Skin of body (tissue), 1 donor: ENCODE measurements at regions not wholly inside any gene's neighbourhood (a gene's known extent, or its start where the extent isn't known, plus 50 kb on each side); places are given as distances from the start of the nearest gene placed in this dataset.

Experiments
- DNase-seq: peaks from one replicate; lab custom pipeline; 2025; lab: John Stamatoyannopoulos, UW

- peak; percentile 68 for DNase-seq
Measured at GRCh38 chr2:13093416-13093991, 376.8 kb downstream of the TRIB2 start.

DNA sequence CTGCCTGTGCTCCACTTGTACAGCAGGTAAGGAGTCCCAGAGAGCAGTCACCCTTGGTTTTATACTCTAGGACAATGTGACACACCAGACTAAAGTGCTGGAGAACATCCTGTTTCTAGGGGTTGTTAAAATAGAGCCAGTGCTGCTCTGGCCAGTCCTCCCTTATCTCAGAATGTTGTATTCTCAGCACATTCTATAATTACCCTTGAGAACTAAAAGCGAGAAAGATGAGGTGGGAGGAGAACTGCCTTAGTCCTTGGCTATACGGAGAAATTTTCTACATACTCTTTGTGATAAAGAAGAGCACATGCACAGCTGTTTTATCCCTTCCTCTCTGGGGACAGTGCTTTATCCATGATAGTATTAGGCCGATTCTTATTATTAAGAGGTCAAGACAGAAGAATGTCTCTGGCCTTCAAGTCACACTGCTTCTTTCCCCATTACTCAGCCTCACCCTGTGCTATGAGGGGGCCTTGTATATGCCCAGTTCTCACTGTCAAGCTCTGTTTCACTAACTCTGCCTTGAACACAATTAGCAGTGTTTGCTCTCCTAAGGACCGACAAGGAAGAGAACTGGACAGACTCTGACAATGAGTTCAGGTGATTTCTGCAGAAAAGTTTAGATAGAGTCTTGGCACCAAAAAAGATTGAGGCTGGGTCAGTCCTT is 385.8 kb downstream of the TRIB2 start:
- no peak for DNase-seq

- DNase-seq = no peak
Measured at GRCh38 chr2:13103151-13103550, 386.4 kb downstream of the TRIB2 start.

- DNase-seq = no peak
Measured at GRCh38 chr2:13103778-13104493, 387.2 kb downstream of the TRIB2 start.

DNA sequence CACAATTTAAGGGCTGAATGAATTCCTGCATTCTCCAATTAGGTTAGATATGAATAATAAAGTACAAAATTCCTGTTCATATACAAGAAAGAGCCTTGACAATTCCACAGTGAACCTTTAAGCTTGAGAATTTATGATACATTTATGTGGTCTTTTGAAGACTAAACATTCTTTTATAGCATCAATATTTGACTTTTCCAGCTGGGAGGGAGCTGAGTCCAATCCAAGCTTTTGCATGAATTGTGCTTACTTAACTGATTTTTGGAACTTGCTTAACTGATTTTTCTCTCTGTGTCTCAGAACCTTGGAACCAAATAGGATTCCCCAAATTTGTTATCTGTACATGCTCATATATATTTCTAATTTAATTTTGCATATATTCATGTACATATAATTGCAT is 388.0 kb downstream of the TRIB2 start:
- no peak for DNase-seq

GRCh38 chr2:13106302-13106701 is 389.6 kb downstream of the TRIB2 start:
- DNase-seq = no peak

GRCh38 chr2:13109516-13109915 is 392.8 kb downstream of the TRIB2 start:
- no peak for DNase-seq

DNA sequence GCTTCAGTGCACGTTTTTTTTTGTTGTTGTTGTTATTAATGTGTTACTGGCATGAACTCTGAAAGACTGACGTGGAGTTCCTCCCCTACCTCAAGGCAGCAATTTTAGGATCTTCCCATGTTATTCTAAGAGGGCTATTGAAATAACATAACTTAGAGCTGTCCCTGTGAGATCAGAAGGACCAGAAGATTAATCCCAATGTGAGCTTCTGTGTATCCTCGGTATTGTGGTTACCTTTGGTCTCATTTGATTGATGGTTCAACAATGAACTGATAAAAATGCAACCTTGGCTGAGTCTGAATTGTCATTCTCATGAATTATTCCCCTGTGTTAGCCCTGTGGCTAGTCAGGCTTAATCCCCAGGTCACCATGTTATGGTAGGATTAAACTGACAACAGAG is 394.1 kb downstream of the TRIB2 start:
- DNase-seq = no peak

DNA sequence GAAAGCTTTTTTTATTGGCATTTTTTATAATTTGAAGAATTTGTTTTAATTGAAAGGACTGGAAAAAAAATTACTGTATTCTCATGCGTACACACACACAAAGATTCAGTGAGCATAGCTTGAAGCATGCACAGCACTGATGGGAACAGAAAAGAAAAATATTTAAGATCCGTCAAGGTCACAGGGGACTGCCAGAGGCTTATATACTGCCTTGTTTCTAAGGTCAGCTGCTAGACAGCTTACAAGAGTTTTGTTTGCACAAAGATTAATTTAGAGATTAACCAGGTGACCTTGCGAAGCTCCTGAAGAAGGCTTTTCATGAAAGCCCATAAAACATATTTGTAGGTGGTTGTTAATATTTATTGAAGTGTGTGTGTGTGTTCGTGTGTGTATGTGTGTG is 396.3 kb downstream of the TRIB2 start:
- no peak for DNase-seq

DNA sequence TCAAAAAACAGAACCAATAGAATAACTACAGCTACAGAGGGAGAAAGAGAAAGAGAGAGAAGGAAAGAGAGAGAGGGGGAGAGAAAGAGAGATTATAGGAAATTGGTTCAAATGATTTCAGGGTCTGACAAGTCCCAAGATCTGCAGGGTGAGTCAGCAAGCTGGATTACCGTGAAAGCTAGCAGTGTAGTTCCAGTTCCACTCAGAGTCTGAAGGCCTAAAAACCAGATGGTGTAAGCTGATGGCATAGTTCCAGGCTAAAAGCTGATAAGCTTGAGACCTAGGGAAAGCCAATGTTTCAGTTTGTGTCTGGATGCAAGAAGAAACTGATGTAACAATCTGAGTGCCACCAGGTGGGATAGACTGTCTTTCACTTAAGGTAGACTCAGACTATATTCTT is 397.7 kb downstream of the TRIB2 start:
- DNase-seq = no peak

- no peak for DNase-seq
Measured at GRCh38 chr2:13115643-13116042, 398.9 kb downstream of the TRIB2 start.

DNA sequence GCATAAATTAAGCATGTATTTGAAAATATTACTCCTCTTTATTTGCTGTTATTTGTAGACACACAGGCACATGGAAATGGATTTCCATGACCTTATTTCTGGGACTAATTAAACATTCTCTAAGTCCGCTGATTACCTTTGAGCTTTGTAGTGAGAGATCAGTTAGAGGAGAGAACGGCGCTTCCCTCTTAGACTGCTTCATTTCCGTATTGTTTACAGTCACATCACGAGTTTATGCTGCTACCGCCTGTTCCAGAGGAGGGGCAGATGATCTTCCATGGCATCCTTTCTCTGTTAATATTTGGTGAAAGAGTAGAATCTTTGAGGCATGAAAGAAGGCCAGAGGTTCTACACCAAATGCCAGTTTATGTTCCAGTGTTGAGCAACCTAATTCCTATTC is 404.4 kb downstream of the TRIB2 start:
- no peak for DNase-seq

- no peak for DNase-seq
Measured at GRCh38 chr2:13128139-13128538, 411.4 kb downstream of the TRIB2 start.

GRCh38 chr2:13135369-13135768 is 418.6 kb downstream of the TRIB2 start:
- no peak for DNase-seq

- no peak for DNase-seq
Measured at GRCh38 chr2:13135856-13136255, 419.1 kb downstream of the TRIB2 start.

- no peak for DNase-seq
Measured at GRCh38 chr2:13137679-13138078, 420.9 kb downstream of the TRIB2 start.

DNA sequence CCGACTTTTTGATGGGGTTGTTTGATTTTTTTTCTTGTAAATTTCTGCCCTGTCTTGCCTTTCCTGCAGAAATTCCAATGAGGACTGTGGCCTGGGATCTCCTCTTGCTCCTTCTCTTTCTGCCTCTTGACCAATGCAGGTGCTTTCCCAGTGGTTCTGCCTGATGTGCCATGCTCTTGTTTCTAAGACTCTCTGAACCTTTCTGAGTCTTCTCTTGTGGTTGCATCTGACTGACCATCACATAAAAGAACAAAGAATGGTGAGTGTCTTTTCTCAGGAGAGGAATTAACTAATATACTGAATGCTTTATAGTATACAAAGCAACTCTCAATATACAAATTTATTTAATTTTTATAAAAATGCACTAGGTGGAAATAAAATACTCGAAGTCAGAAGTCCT is 424.6 kb downstream of the TRIB2 start:
- no peak for DNase-seq

GRCh38 chr2:13143451-13143850 is 426.7 kb downstream of the TRIB2 start:
- no peak for DNase-seq

DNA sequence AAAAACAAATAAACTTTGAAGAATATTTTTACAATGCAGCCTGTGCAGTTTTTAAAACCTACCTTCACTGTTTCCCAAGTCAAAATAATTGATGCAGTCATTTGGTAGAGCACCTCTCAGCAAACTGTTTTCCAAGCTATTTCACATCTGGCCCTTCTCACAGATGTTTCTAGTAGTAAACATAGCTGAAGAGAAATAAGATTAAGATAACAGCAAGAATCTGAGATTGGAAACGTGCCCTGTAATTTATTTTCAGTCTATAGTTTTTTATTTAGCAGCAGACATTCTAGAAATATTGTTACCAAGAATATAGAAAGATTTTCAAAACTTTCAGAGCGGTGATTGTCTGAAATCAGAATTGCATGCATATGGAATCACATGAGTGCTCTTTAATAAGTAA is 440.2 kb downstream of the TRIB2 start:
- DNase-seq = no peak

GRCh38 chr2:13158466-13158865 is 441.7 kb downstream of the TRIB2 start:
- DNase-seq = no peak

GRCh38 chr2:13180729-13181128 is 464.0 kb downstream of the TRIB2 start:
- DNase-seq = no peak

DNA sequence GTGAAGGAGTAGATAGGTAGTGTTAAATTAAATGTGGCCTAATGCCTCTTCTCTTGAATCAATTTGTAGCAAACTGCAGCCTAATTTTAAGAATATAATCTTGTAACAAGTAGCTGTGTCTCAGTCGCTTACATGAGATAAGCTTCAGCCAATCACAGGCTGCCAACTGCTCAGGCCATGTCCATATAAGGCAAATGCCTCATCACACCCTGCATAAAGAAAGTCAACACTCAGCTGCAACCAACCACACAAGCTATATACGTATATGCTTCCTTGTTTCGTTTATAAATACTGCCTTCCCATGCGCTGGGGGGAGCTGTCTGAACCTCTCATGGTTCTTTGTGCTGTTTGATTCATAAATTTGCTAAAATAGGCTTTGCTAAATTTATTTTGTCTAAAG is 476.3 kb downstream of the TRIB2 start:
- DNase-seq = no peak

DNA sequence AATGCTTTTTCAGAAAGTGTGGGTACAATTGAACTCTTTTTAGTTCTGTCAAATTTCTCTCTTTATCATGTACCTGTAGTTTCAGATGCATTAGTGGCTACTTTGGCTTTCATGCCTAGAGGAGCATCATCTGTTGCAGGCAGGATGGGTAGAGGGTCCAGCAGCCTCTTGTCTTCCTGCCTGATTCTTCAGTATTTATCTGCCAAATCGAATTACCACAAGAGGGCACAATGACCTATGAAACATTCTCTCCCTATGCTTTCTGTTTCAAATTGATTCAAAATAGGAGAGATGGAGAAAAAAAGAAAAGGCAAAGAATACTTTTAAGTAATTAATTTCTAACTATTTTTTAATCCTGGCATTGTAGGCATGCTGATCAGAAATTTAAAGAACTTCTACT is 477.2 kb downstream of the TRIB2 start:
- DNase-seq = no peak
